SK-N-MC (cell line): ENCODE measurements at regions not wholly inside any gene's neighbourhood (a gene's known extent, or its start where the extent isn't known, plus 50 kb on each side); places are given as distances from the start of the nearest gene placed in this dataset.

ENCODE experiments used
- EZH2 ChIP-seq: fragments of 200-600 bp; sonication (generic); IDR thresholded peaks from one replicate; pipeline ENCODE4 v1.6.1; 2017; ENCODE audit warnings: antibody characterized with exemption
- POLR2AphosphoS5 ChIP-seq: IDR thresholded peaks from 2 replicates; pipeline ENCODE4 v1.6.1; 2012; ENCODE audit warnings: mild to moderate bottlenecking, low read depth, low read length, borderline replicate concordance

DNA sequence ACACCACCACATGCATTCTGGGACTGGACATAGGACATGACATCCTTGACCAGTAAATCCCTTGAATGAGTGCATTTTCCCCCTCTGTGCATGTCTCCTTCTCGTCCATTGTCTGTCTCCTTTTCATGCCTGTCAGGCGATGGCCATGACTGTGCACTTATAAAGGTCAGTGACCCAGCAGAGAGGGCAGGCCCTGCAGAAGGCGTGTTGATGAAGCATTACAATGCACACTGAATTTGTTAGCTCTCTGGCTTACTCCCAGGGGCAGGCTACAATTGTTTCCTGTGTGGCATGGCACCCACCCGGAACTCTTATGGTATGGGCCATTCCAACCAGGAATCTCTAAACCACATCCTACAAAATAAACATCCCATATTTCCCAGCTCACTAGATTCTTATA is 71.1 kb downstream of the SAMD9 start:
- TF ChIP-seq POLR2AphosphoS5 (no peak), EZH2 (no peak)
